ENCODE measurements at regions not wholly inside any gene's neighbourhood (a gene's known extent, or its start where the extent isn't known, plus 50 kb on each side); places are given as distances from the start of the nearest gene placed in this dataset.

GRCh38 chr4:71841336-71841735 lies 57.5 kb upstream of the GC start:
- H3K4me3 ChIP-seq: no peak overlapping the region
- H3K9me3 ChIP-seq: no peaks in the 10 kb centered on the region
- H3K4me1 ChIP-seq: no peaks in the 10 kb centered on the region
- WGBS (ENCODE audit: missing lambda C conversion rate): 7% methylated on average over 2 of the region's 2 CpGs
- H3K27ac ChIP-seq: no peak overlapping the region
- no peak for FAIRE-seq
- no peak overlapping the region for H3K4me2 ChIP-seq
- POLR2A ChIA-PET: no interaction called here
- CTCF ChIA-PET: no interaction called here
- no peak for TF ChIP-seq ZFP36 (IDR thresholded peaks at IDR 0.05; ENCODE audit: borderline replicate concordance, partially characterized antibody)
- no peak for TF ChIP-seq HDAC2 (IDR thresholded peaks at IDR 0.05)
- no peak for TF ChIP-seq CTCF (IDR thresholded peaks at IDR 0.05)
- no peak for TF ChIP-seq ZSCAN20 (CRISPR knock-in tag; IDR thresholded peaks at IDR 0.05)
- TF ChIP-seq CBX2 (IDR thresholded peaks at IDR 0.05; ENCODE audit: borderline replicate concordance, low read depth): no peak
- no peak for TF ChIP-seq MAZ (IDR thresholded peaks at IDR 0.05; ENCODE audit: borderline replicate concordance, low read depth, low read length)
- no peak for TF ChIP-seq NPAS2 (CRISPR knock-in tag; IDR thresholded peaks at IDR 0.05; ENCODE audit: borderline replicate concordance)
- TF ChIP-seq NR3C1 (IDR thresholded peaks at IDR 0.05): no peak
- no peak for TF ChIP-seq RAD21 (conservative IDR thresholded peaks at IDR 0.05 in 1 of 2, IDR thresholded peaks at IDR 0.05 in 1 of 2)
- ATAC-seq: no peak
- no peak for DNase-seq (ENCODE audit: low read depth in 1 of 2, low spot score in 1 of 2)

GRCh38 chr4:71847300-71847699 lies 63.4 kb upstream of the GC start:
- FAIRE-seq (no peak), ATAC-seq (no peak), DNase-seq (ENCODE audit: low read depth in 1 of 2, low spot score in 1 of 2) (no peak)
- ChIA-PET CTCF (no interaction called here), POLR2A (no interaction called here)
- TF ChIP-seq RAD21 (conservative IDR thresholded peaks at IDR 0.05 in 1 of 2, IDR thresholded peaks at IDR 0.05 in 1 of 2) (no peak), RARB (CRISPR knock-in tag; IDR thresholded peaks at IDR 0.05) (no peak), HOXB13 (CRISPR knock-in tag; IDR thresholded peaks at IDR 0.05; ENCODE audit: low read depth) (no peak), HOXB5 (CRISPR knock-in tag; IDR thresholded peaks at IDR 0.05) (no peak), CTCF (IDR thresholded peaks at IDR 0.05) (no peak), ELK1 (IDR thresholded peaks at IDR 0.05; ENCODE audit: low read depth, low read length) (no peak), POLR2A (IDR thresholded peaks at IDR 0.05; ENCODE audit: low read length) (no peak), TP53 (CRISPR knock-in tag; IDR thresholded peaks at IDR 0.05) (no peak), ZSCAN20 (CRISPR knock-in tag; IDR thresholded peaks at IDR 0.05) (no peak), NPAS2 (CRISPR knock-in tag; IDR thresholded peaks at IDR 0.05; ENCODE audit: borderline replicate concordance) (no peak), EP300 (IDR thresholded peaks at IDR 0.05) (no peak), NR3C1 (IDR thresholded peaks at IDR 0.05) (no peak), HDAC2 (IDR thresholded peaks at IDR 0.05) (no peak), SMC3 (IDR thresholded peaks at IDR 0.05) (no peak), EHF (CRISPR knock-in tag; IDR thresholded peaks at IDR 0.05) (no peak), HOXA7 (CRISPR knock-in tag; IDR thresholded peaks at IDR 0.05) (no peak), KDM5A (IDR thresholded peaks at IDR 0.05) (no peak)
- TF ChIP-seq, protein P1, sequence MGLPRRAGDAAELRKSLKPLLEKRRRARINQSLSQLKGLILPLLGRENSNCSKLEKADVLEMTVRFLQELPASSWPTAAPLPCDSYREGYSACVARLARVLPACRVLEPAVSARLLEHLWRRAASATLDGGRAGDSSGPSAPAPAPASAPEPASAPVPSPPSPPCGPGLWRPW (IDR thresholded peaks at IDR 0.05): no peak
- H3K4me2 ChIP-seq: no peak overlapping the region
- H3K27ac ChIP-seq: no peak overlapping the region
- H3K4me1 ChIP-seq: no peaks in the 10 kb centered on the region
- H3K9me3 ChIP-seq: no peaks in the 10 kb centered on the region
- WGBS (ENCODE audit: missing lambda C conversion rate): 4% methylated on average over 1 of the region's 1 CpG
- H3K4me3 ChIP-seq: no peak overlapping the region

Data from A549 (cell line).